NT2/D1 (cell line): ENCODE measurements at regions not wholly inside any gene's neighbourhood (a gene's known extent, or its start where the extent isn't known, plus 50 kb on each side); places are given as distances from the start of the nearest gene placed in this dataset.

ENCODE experiments used
- SUZ12 ChIP-seq: IDR thresholded peaks from 2 replicates; pipeline ENCODE4 v1.6.1; 2011; ENCODE audit not compliant: insufficient read length, insufficient read depth; ENCODE audit errors: extremely low read depth
- YY1 ChIP-seq: IDR thresholded peaks from 2 replicates; pipeline ENCODE4 v1.6.1; 2011; ENCODE audit not compliant: insufficient read length, insufficient read depth
- ZNF274 ChIP-seq: IDR thresholded peaks from 2 replicates; pipeline ENCODE4 v1.6.1; 2011; ENCODE audit warnings: mild to moderate bottlenecking, low read depth, low read length

DNA sequence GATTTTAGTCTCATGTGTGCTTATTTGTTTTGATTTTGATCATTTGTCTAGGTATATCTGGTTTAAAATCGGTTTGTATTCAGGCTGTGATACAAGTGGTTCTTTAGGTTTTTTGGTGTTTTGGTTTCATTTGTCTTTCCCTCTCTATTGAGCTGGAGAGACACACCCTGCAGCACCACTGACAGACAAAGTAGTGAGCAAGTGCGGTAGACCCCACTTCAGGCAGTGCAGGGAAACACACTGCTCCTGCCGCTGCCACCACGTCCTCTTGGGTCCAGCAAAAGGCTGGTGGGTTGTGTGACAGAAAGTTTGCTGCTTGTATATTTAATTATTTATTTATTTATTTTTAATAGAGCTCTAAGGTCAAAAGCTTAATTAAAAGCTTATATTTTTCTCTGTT is 801.0 kb downstream of the NR2F1-AS1 start:
- TF ChIP-seq YY1 (no peak), ZNF274 (no peak), SUZ12 (no peak)
